OCI-LY1 (cell line): ENCODE measurements at regions not wholly inside any gene's neighbourhood (a gene's known extent, or its start where the extent isn't known, plus 50 kb on each side); places are given as distances from the start of the nearest gene placed in this dataset.

ENCODE experiments used
- H2AFZ ChIP-seq: fragments of 200-600 bp; sonication (generic), shearing (Covaris generic); 2 replicates; pipeline ENCODE4 v1.6.0; 2014; ENCODE audit warnings: antibody characterized with exemption, mild to moderate bottlenecking, low read length
- H3F3A ChIP-seq: fragments of 200-600 bp; sonication (generic), shearing (Covaris generic); 2 replicates; pipeline ENCODE4 v1.6.0; 2014; ENCODE audit warnings: mild to moderate bottlenecking, antibody characterized with exemption, low read length, moderate library complexity; ENCODE audit not compliant: insufficient read depth
- H3K27ac ChIP-seq: fragments of 200-600 bp; sonication (generic); 2 replicates; pipeline ENCODE4 v1.5.1; 2014; ENCODE audit warnings: low read length, mixed run types, mild to moderate bottlenecking, low read depth; ENCODE audit not compliant: poor library complexity, severe bottlenecking
- H3K27me3 ChIP-seq: fragments of 200-600 bp; sonication (generic); 2 replicates; pipeline ENCODE4 v1.6.0; 2014; ENCODE audit warnings: antibody characterized with exemption, mild to moderate bottlenecking, low read length, moderate library complexity; ENCODE audit not compliant: insufficient read depth
- H3K36me3 ChIP-seq: fragments of 200-600 bp; sonication (generic); 2 replicates; pipeline ENCODE4 v1.6.1; 2014; ENCODE audit warnings: mild to moderate bottlenecking, antibody characterized with exemption, low read length, moderate library complexity, mixed read lengths; ENCODE audit not compliant: insufficient read depth
- H3K4me1 ChIP-seq: fragments of 200-600 bp; sonication (generic); 2 replicates; pipeline ENCODE4 v1.5.1; 2014; ENCODE audit warnings: mild to moderate bottlenecking, low read length, moderate library complexity; ENCODE audit not compliant: insufficient read depth, severe bottlenecking
- H3K4me2 ChIP-seq: fragments of 200-600 bp; sonication (generic), shearing (Covaris generic); 2 replicates; pipeline ENCODE4 v1.6.1; 2014; ENCODE audit warnings: low read length
- H3K4me3 ChIP-seq: fragments of 200-600 bp; sonication (generic); 2 replicates; pipeline ENCODE4 v1.5.1; 2014; ENCODE audit warnings: low read length, low read depth, mild to moderate bottlenecking, mixed read lengths; ENCODE audit not compliant: poor library complexity, severe bottlenecking
- H3K79me2 ChIP-seq: fragments of 200-600 bp; shearing (Covaris generic); 2 replicates; pipeline ENCODE4 v1.6.1; 2016; ENCODE audit warnings: mixed run types, low read length, mixed read lengths; ENCODE audit not compliant: insufficient read depth
- H3K9ac ChIP-seq: fragments of 200-600 bp; sonication (generic), shearing (Covaris generic); 2 replicates; pipeline ENCODE4 v1.6.1; 2014; ENCODE audit warnings: mild to moderate bottlenecking, low read length, mixed read lengths
- H3K9me2 ChIP-seq: fragments of 200-600 bp; sonication (generic), shearing (Covaris generic); 2 replicates; pipeline ENCODE4 v1.6.1; 2014; ENCODE audit warnings: low read depth, mild to moderate bottlenecking, low read length, mixed read lengths
- H3K9me3 ChIP-seq: fragments of 200-600 bp; shearing (Covaris generic); 2 replicates; pipeline ENCODE4 v1.6.1; 2014; ENCODE audit warnings: low read length, mixed read lengths
- H4K20me1 ChIP-seq: fragments of 200-600 bp; sonication (generic), shearing (Covaris generic); 2 replicates; pipeline ENCODE4 v1.6.0; 2016; ENCODE audit warnings: mild to moderate bottlenecking, low read length; ENCODE audit not compliant: insufficient read depth
- EZH2 ChIP-seq: fragments of 200-600 bp; sonication (generic), shearing (Covaris generic); IDR thresholded peaks from 2 replicates; pipeline ENCODE4 v1.8.0; 2017; ENCODE audit warnings: borderline replicate concordance, mixed run types, mild to moderate bottlenecking, antibody characterized with exemption, low read length, moderate library complexity, mixed read lengths
- TF ChIP-seq, protein P1 (sequence below): fragments of 200-600 bp; sonication (generic), shearing (Covaris generic); IDR thresholded peaks from 2 replicates; pipeline ENCODE4 v1.5.1; 2017; ENCODE audit warnings: mild to moderate bottlenecking, antibody characterized with exemption, low read length, moderate library complexity, mixed read lengths

- Histone ChIP-seq H3K79me2 (no peaks in the 10 kb centered on the region), H3K9me2 (no peaks in the 10 kb centered on the region), H3K9me3 (no peaks in the 10 kb centered on the region), H3K27me3 (no peaks in the 10 kb centered on the region), H3K4me1 (peaks cover 21% of the 10 kb centered on the region), H3K36me3 (no peaks in the 10 kb centered on the region), H2AFZ (0 out of 2 replicates have a peak overlapping the region, but pooled peaks have one; percentile 9), H4K20me1 (no peaks in the 10 kb centered on the region), H3F3A (no peaks in the 10 kb centered on the region), H3K27ac (no peak overlapping the region), H3K4me3 (no peak overlapping the region), H3K9ac (no peak overlapping the region), H3K4me2 (no peak overlapping the region)
- TF ChIP-seq, protein P1, sequence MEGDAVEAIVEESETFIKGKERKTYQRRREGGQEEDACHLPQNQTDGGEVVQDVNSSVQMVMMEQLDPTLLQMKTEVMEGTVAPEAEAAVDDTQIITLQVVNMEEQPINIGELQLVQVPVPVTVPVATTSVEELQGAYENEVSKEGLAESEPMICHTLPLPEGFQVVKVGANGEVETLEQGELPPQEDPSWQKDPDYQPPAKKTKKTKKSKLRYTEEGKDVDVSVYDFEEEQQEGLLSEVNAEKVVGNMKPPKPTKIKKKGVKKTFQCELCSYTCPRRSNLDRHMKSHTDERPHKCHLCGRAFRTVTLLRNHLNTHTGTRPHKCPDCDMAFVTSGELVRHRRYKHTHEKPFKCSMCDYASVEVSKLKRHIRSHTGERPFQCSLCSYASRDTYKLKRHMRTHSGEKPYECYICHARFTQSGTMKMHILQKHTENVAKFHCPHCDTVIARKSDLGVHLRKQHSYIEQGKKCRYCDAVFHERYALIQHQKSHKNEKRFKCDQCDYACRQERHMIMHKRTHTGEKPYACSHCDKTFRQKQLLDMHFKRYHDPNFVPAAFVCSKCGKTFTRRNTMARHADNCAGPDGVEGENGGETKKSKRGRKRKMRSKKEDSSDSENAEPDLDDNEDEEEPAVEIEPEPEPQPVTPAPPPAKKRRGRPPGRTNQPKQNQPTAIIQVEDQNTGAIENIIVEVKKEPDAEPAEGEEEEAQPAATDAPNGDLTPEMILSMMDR: no peak
- no peak for TF ChIP-seq EZH2
Observed at GRCh38 chr14:40394634-40395340, 962.6 kb upstream of the FBXO33 start.

- H3F3A ChIP-seq: no peaks in the 10 kb centered on the region
- H3K9ac ChIP-seq: no peak overlapping the region
- H3K4me3 ChIP-seq: no peak overlapping the region
- H3K9me3 ChIP-seq: no peaks in the 10 kb centered on the region
- no peaks in the 10 kb centered on the region for H3K36me3 ChIP-seq
- H3K79me2 ChIP-seq: no peaks in the 10 kb centered on the region
- TF ChIP-seq EZH2: no peak
- TF ChIP-seq, protein P1: no peak
- no peak overlapping the region for H3K27ac ChIP-seq
- no peaks in the 10 kb centered on the region for H3K9me2 ChIP-seq
- H2AFZ ChIP-seq: no peak overlapping the region
- H3K4me2 ChIP-seq: no peak overlapping the region
- no peaks in the 10 kb centered on the region for H4K20me1 ChIP-seq
- H3K4me1 ChIP-seq: peaks cover 18% of the 10 kb centered on the region
- no peaks in the 10 kb centered on the region for H3K27me3 ChIP-seq
Observed at GRCh38 chr14:40393143-40393542, 960.9 kb upstream of the FBXO33 start.

DNA sequence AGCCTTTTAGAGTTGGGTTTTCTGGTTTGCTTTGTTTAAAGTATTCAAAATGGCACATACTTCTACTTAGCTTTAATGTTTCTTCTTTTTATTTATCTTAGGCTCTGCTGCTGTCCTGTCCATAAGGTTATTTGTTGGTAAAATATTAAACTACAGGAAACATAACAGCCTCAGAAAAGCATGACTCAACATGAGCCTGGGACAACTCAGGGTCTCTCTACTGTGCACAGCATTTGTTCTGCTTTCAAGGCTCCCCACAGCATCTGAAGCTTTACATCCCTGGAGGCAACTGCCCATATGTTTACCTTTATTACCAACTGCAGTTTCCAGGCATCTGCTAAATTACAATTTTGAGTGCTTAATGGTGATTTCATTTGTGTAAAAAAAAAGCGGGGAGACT is 954.2 kb upstream of the FBXO33 start:
- Histone ChIP-seq H3K36me3 (no peaks in the 10 kb centered on the region), H3K27ac (no peak overlapping the region), H4K20me1 (no peaks in the 10 kb centered on the region), H3K9ac (no peak overlapping the region), H3K4me3 (no peak overlapping the region), H3K4me1 (no peaks in the 10 kb centered on the region), H3F3A (no peaks in the 10 kb centered on the region), H3K27me3 (no peaks in the 10 kb centered on the region), H3K9me3 (no peaks in the 10 kb centered on the region), H2AFZ (no peak overlapping the region), H3K9me2 (no peaks in the 10 kb centered on the region), H3K79me2 (no peaks in the 10 kb centered on the region), H3K4me2 (no peak overlapping the region)
- no peak for TF ChIP-seq EZH2
- TF ChIP-seq, protein P1: no peak
